ENCODE measurements at regions not wholly inside any gene's neighbourhood (a gene's known extent, or its start where the extent isn't known, plus 50 kb on each side); places are given as distances from the start of the nearest gene placed in this dataset.

DNA sequence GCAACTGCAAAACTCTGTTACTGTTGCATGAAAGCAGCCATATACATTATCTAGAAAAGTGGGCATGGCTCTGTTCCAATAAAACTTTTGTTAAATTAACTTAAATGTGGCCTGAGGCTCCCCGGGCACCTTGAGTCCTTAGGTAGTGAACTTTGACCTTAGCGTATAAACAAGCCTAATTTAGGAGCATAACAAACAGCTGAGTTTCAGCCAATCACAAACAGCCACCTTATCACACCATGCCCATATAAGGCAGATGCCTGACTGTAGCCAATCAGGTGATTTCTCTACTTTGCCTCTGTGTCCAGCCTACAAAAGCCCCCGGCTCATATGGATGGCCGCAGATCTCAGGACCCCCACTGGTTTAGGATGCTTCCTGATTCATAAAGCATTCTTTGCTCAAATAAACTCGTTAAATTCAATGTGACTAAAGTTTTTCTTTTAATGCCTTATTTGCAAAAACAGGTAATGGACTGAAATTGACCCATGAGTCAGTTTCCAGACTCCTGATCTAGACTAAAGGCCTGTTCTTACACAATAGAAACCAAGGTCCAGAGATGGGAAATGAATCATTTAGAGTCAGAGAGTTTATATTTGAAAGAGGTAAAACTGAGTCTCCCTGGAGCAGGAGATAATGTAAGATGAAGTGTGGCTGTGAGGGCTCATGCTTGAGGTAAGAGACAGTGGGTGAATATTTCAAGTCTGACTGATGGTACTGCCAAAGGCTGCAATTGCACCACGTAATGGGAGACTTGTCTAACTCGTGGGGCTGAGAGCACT lies 130.2 kb downstream of the FGF9 start:
- Histone ChIP-seq H3K36me3 (no peaks in the 10 kb centered on the region), H3K4me3 (no peak overlapping the region), H3K4me1 (no peaks in the 10 kb centered on the region), H3K27me3 (no peaks in the 10 kb centered on the region), H3K27ac (no peak overlapping the region), H3K9me3 (no peaks in the 10 kb centered on the region)
- TF ChIP-seq, protein P1, sequence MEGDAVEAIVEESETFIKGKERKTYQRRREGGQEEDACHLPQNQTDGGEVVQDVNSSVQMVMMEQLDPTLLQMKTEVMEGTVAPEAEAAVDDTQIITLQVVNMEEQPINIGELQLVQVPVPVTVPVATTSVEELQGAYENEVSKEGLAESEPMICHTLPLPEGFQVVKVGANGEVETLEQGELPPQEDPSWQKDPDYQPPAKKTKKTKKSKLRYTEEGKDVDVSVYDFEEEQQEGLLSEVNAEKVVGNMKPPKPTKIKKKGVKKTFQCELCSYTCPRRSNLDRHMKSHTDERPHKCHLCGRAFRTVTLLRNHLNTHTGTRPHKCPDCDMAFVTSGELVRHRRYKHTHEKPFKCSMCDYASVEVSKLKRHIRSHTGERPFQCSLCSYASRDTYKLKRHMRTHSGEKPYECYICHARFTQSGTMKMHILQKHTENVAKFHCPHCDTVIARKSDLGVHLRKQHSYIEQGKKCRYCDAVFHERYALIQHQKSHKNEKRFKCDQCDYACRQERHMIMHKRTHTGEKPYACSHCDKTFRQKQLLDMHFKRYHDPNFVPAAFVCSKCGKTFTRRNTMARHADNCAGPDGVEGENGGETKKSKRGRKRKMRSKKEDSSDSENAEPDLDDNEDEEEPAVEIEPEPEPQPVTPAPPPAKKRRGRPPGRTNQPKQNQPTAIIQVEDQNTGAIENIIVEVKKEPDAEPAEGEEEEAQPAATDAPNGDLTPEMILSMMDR (IDR thresholded peaks at IDR 0.05) = no peak
- no peak for TF ChIP-seq POLR2A (IDR thresholded peaks at IDR 0.05)
- intact Hi-C loops (cut with DNase I; ENCODE audit: low total_unique reads) = no loop called here
- 75 to 83% (median 80%) methylated on average over 7 of the region's 7 CpGs for WGBS, 5 donors
- DNase-seq = no peak

DNA sequence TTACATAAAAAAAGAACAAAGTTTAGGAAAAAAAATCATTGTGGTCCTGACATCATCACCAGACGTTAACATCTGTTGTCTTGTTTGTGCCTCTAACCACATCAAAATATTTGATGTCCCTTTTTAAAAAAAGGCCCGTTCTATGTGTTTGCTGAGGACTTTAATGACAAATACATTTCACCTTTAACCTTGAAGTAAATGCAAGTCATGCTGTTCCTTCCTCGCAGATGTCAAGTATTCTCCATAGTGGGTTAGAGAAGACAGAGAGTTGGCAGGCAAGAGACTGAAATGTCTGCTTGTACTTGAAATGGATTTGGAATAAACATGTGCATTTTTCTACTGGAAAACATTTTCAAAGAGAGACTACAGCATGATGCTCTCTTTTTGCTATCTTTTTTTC lies 134.9 kb downstream of the FGF9 start:
- Histone ChIP-seq H3K36me3 (no peaks in the 10 kb centered on the region), H3K4me3 (no peak overlapping the region), H3K4me1 (no peaks in the 10 kb centered on the region), H3K27ac (no peak overlapping the region), H3K9me3 (no peaks in the 10 kb centered on the region), H3K27me3 (no peaks in the 10 kb centered on the region)
- 57 to 64% (median 62%) methylated on average over 3 of the region's 3 CpGs for WGBS, 5 donors
- intact Hi-C loops (cut with DNase I; ENCODE audit: low total_unique reads) = no loop called here
- TF ChIP-seq POLR2A (IDR thresholded peaks at IDR 0.05) = no peak
- no peak for TF ChIP-seq POLR2AphosphoS5 (IDR thresholded peaks at IDR 0.05)
- TF ChIP-seq, protein P1 (IDR thresholded peaks at IDR 0.05) = no peak
- DNase-seq = no peak

DNA sequence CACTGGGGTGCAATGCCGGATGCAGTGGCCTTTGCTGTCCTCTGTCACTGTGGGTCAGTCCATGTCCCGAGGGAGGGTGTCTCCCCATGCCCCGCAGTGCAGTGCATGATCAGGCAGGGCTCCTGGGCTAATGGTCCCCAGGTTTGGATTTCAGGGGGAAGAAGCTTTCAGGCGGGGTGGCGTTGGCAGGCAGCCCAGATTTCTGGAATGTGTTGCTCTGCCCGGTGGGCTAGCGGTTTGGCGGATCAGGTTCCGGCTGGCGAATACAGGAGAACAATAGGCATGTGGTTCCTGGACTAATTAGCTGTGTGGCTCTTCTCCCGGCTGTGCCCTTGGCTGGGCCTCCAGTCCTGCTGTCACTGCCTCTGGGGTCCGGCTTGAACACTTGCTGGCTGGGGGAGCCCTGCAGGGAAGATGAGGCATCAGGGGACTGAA lies 141.3 kb downstream of the FGF9 start:
- TF ChIP-seq EP300 (IDR thresholded peaks at IDR 0.05) (no peak), POLR2AphosphoS5 (IDR thresholded peaks at IDR 0.05) (no peak), POLR2A (IDR thresholded peaks at IDR 0.05) (no peak)
- TF ChIP-seq, protein P1 (IDR thresholded peaks at IDR 0.05) = no peak
- Histone ChIP-seq H3K9me3 (no peaks in the 10 kb centered on the region), H3K27me3 (peaks cover 0 to 14% (median 0%) of the 10 kb centered on the region in 3 donors), H3K27ac (no peak overlapping the region), H3K4me1 (no peaks in the 10 kb centered on the region), H3K36me3 (no peaks in the 10 kb centered on the region), H3K4me3 (no peak overlapping the region)
- peak in 1 of 2 donors; percentile 67 for DNase-seq
- intact Hi-C loops (cut with DNase I; ENCODE audit: low total_unique reads) = no loop called here
- whole genome bisulfite sequencing, 5 donors = 31 to 61% (median 52%) methylated on average over 8 to 12 of the region's 12 CpGs

DNA sequence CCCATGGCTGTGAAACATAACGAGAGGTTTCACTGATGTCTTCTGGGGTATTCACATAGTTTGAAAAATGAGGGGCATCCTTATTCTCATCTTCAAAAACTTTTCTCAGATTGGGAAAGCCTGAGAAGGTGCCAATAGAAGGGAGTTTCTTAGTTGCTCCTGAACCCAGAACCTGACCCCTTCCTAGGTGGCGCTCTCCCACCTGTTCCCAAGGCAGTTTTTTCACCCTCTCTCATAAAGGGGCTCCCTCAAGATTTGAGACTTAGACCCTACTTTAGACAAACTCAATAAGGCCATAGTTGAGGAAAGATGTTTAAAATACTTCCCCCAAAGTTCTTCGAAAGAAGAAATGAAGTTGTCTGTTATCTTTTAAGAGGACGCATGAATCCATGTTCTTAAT lies 142.2 kb downstream of the FGF9 start:
- no peak for DNase-seq
- TF ChIP-seq POLR2A (IDR thresholded peaks at IDR 0.05) = no peak
- no peak for TF ChIP-seq POLR2AphosphoS5 (IDR thresholded peaks at IDR 0.05)
- no peak for TF ChIP-seq EP300 (IDR thresholded peaks at IDR 0.05)
- TF ChIP-seq, protein P1 (IDR thresholded peaks at IDR 0.05) = no peak
- no peaks in the 10 kb centered on the region for H3K36me3 ChIP-seq
- peaks cover 0 to 2% (median 0%) of the 10 kb centered on the region in 4 donors for H3K9me3 ChIP-seq
- no peak overlapping the region for H3K4me3 ChIP-seq
- intact Hi-C loops (cut with DNase I; ENCODE audit: low total_unique reads) = no loop called here
- WGBS, 5 donors = 88 to 95% (median 94%) methylated on average over 4 of the region's 4 CpGs
- no peak overlapping the region for H3K27ac ChIP-seq
- H3K4me1 ChIP-seq = no peaks in the 10 kb centered on the region
- H3K27me3 ChIP-seq = peaks cover 0 to 14% (median 0%) of the 10 kb centered on the region in 3 donors
